PC-9 (cell line): ENCODE measurements at regions not wholly inside any gene's neighbourhood (a gene's known extent, or its start where the extent isn't known, plus 50 kb on each side); places are given as distances from the start of the nearest gene placed in this dataset.

ENCODE experiments used
- BruUV-seq: library from RNA; stranded (reverse); fragments of 400-500 nt; replicated peaks from 2 replicates; lab custom pipeline; 2021; lab: Mats Ljungman, UMichigan
- CTCF ChIA-PET: fragments of 300-600 bp; sonication (Branson Sonifier 250); formaldehyde crosslinking; loops from one replicate; lab custom pipeline; 2022; ENCODE audit warnings: antibody characterized with exemption; lab: Charles Lee
- POLR2A ChIA-PET: fragments of 300-600 bp; sonication (Branson Sonifier 250); formaldehyde crosslinking; loops from one replicate; lab custom pipeline; 2022; ENCODE audit warnings: antibody characterized with exemption; ENCODE audit not compliant: unreplicated experiment; lab: Charles Lee
- DNase-seq, 2 experiments: peaks; one replicate each; pipeline versions ENCODE4 v3.0.0 to v3.0.0-alpha.2; 2015 to 2022; ENCODE audit warnings: mixed read lengths in 1 of 2
- H2AFZ ChIP-seq: fragments of 200-600 bp; sonication (generic); 2 replicates; pipeline ENCODE4 v1.8.1; 2017; ENCODE audit warnings: antibody characterized with exemption
- H3F3A ChIP-seq: fragments of 200-600 bp; sonication (generic); 2 replicates; pipeline ENCODE4 v1.8.1; 2017; ENCODE audit warnings: antibody characterized with exemption, mild to moderate bottlenecking, low read depth; ENCODE audit not compliant: insufficient read depth
- H3K27ac ChIP-seq: fragments of 200-600 bp; sonication (generic); 2 replicates; pipeline ENCODE4 v1.6.1; 2016; ENCODE audit warnings: mixed run types
- H3K27me3 ChIP-seq: fragments of 200-600 bp; sonication (generic); 2 replicates; pipeline ENCODE4 v1.6.1; 2016; ENCODE audit warnings: low read depth, mixed run types; ENCODE audit not compliant: insufficient read depth
- H3K36me3 ChIP-seq: fragments of 200-600 bp; sonication (generic); 2 replicates; pipeline ENCODE4 v1.6.1; 2016; ENCODE audit warnings: low read depth, mixed run types
- H3K4me1 ChIP-seq: fragments of 200-600 bp; sonication (generic); replicated peaks from 2 replicates; pipeline ENCODE4 v1.6.1; 2016; ENCODE audit warnings: mixed run types; ENCODE audit not compliant: insufficient read depth
- H3K4me2 ChIP-seq: fragments of 200-600 bp; sonication (generic); 2 replicates; pipeline ENCODE4 v1.6.1; 2017; ENCODE audit warnings: mixed run types
- H3K4me3 ChIP-seq: fragments of 200-600 bp; sonication (generic); 2 replicates; pipeline ENCODE4 v1.6.1; 2016; ENCODE audit warnings: mixed run types
- H3K79me2 ChIP-seq: fragments of 200-600 bp; sonication (generic); 2 replicates; pipeline ENCODE4 v1.6.1; 2017; ENCODE audit warnings: low read depth, mixed run types
- H3K9me2 ChIP-seq: fragments of 200-600 bp; sonication (generic); 2 replicates; pipeline ENCODE4 v1.8.1; 2017; ENCODE audit warnings: mild to moderate bottlenecking; ENCODE audit not compliant: insufficient read depth
- H3K9me3 ChIP-seq: fragments of 200-600 bp; sonication (generic); 2 replicates; pipeline ENCODE4 v1.8.1; 2016; ENCODE audit warnings: low read depth; ENCODE audit not compliant: insufficient read depth
- H4K20me1 ChIP-seq: fragments of 200-600 bp; sonication (generic); 2 replicates; pipeline ENCODE4 v1.8.1; 2017; ENCODE audit not compliant: insufficient read depth
- CTCF ChIP-seq: fragments of 200-600 bp; sonication (generic); conservative IDR thresholded peaks from 2 replicates; pipeline ENCODE4 v1.6.1; 2017; ENCODE audit warnings: mixed run types, antibody characterized with exemption, mild to moderate bottlenecking, moderate library complexity
- EZH2 ChIP-seq: fragments of 200-600 bp; sonication (generic); IDR thresholded peaks from 2 replicates; pipeline ENCODE4 v1.8.0; 2017; ENCODE audit warnings: antibody characterized with exemption, low read depth
- intact Hi-C: fragments of 100-400 bp; cut with micrococcal nuclease; formaldehyde crosslinking; loops from one replicate; pipeline ENCODE4 v1.10.0; 2022; ENCODE audit not compliant: unreplicated experiment

DNA sequence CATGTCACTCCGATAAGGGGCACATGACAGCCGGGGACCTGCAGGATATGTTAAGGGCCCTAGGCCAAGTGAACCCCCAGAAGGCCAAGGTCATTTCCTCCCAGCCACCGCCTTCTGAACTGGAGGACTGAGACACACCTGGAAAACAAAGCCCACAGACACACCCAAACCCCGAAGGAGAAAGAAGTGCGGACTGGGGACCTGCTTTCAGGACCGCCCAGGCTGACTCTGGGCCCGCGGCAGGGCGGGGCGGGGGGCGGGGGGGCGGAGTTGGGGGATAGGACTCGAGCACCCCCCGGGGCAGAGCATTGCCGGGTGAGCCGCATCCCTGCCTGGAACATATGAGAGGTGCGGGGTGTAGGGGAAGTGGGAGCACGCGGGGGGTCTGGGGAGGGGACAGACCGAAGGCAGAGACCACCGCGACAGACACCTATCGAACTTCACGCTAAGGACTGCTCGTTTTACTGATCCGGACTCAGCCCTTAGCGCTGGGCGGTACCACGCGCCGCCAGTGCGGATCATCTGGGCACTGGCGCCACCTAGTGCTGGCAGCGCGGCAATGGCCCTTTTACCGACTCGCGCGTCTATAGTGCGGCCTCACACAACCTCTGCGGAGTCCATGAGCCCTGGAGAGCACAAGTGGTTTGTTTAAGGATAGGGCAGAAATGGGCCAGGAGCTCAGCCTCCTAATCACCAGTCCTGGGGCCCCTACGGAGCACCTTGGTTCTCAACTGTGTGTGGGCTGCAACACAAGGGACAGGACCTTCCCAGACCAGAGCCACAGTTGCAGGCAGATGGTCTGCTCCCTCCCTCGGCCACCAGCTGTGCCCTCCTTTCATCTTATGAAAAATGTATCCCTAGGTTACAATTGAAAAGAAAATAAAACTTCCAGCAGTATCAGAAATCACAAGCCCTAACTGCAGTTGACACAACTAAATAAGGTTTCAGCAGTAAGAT lies 157.6 kb downstream of the HERPUD2 start:
- BruUV-seq = no TSS peak
- peak overlapping the region; percentile 55 for H3K4me3 ChIP-seq
- 0 out of 2 replicates have a peak, but pooled peaks cover 9% of the 10 kb centered on the region for H3K4me1 ChIP-seq
- H3K79me2 ChIP-seq = no peaks in the 10 kb centered on the region
- no peaks in the 10 kb centered on the region for H3F3A ChIP-seq
- TF ChIP-seq CTCF (peak; percentile 100), EZH2 (no peak)
- H3K27me3 ChIP-seq = 0 out of 2 replicates have a peak, but pooled peaks cover 18% of the 10 kb centered on the region
- no peaks in the 10 kb centered on the region for H3K9me3 ChIP-seq
- DNase-seq = peak; percentile 56 to 73
- H3K27ac ChIP-seq = no peak overlapping the region
- intact Hi-C loops = loop anchor here (1.0 to 10.0 kb wide), 6 partner anchors 85 to 493 kb away; no protein-coding TSS in a partner anchor
- ChIA-PET POLR2A (no interaction called here), CTCF (no interaction called here)
- peak overlapping the region; percentile 77 for H3K4me2 ChIP-seq
- no peaks in the 10 kb centered on the region for H3K36me3 ChIP-seq
- no peaks in the 10 kb centered on the region for H3K9me2 ChIP-seq
- peak overlapping the region; percentile 69 for H2AFZ ChIP-seq
- H4K20me1 ChIP-seq = no peaks in the 10 kb centered on the region

GRCh38 chr7:35536396-35536826 lies 158.5 kb downstream of the HERPUD2 start:
- no peaks in the 10 kb centered on the region for H3K9me2 ChIP-seq
- POLR2A ChIA-PET = interaction anchor here (0.6 kb wide), 1 partner anchor 158 kb away, joined by 6 read pairs; no protein-coding TSS in a partner anchor
- no peak for DNase-seq
- H3K79me2 ChIP-seq = no peaks in the 10 kb centered on the region
- TF ChIP-seq EZH2 (no peak), CTCF (no peak)
- H3K4me1 ChIP-seq = 0 out of 2 replicates have a peak, but pooled peaks cover 9% of the 10 kb centered on the region
- BruUV-seq = no TSS peak
- 0 out of 2 replicates have a peak, but pooled peaks cover 18% of the 10 kb centered on the region for H3K27me3 ChIP-seq
- H3K4me3 ChIP-seq = no peak overlapping the region
- H3K36me3 ChIP-seq = no peaks in the 10 kb centered on the region
- no peak overlapping the region for H2AFZ ChIP-seq
- H4K20me1 ChIP-seq = no peaks in the 10 kb centered on the region
- no peaks in the 10 kb centered on the region for H3F3A ChIP-seq
- intact Hi-C loops = loop anchor here (2.0 to 10.0 kb wide), 5 partner anchors 86 to 492 kb away; no protein-coding TSS in a partner anchor
- H3K4me2 ChIP-seq = no peak overlapping the region
- H3K9me3 ChIP-seq = no peaks in the 10 kb centered on the region
- no peak overlapping the region for H3K27ac ChIP-seq
- CTCF ChIA-PET = no interaction called here

- Histone ChIP-seq H3K9me3 (no peaks in the 10 kb centered on the region), H3F3A (no peaks in the 10 kb centered on the region), H4K20me1 (no peaks in the 10 kb centered on the region), H3K4me2 (no peak overlapping the region), H3K4me3 (no peak overlapping the region), H3K27me3 (0 out of 2 replicates have a peak, but pooled peaks cover 12% of the 10 kb centered on the region), H3K4me1 (0 out of 2 replicates have a peak, but pooled peaks cover 9% of the 10 kb centered on the region), H3K36me3 (no peaks in the 10 kb centered on the region), H3K79me2 (no peaks in the 10 kb centered on the region), H3K27ac (no peak overlapping the region), H2AFZ (no peak overlapping the region), H3K9me2 (no peaks in the 10 kb centered on the region)
- CTCF ChIA-PET = no interaction called here
- TF ChIP-seq EZH2 = no peak
- TF ChIP-seq CTCF = no peak
- POLR2A ChIA-PET = no interaction called here
- intact Hi-C loops = loop anchor here (10.0 kb wide), 1 partner anchor 489 kb away; no protein-coding TSS in a partner anchor
- DNase-seq = no peak
- no TSS peak for BruUV-seq
Observed at GRCh38 chr7:35533902-35534301, 161.0 kb downstream of the HERPUD2 start.
